Vagina (tissue), 2 donors: ENCODE measurements at regions not wholly inside any gene's neighbourhood (a gene's known extent, or its start where the extent isn't known, plus 50 kb on each side); places are given as distances from the start of the nearest gene placed in this dataset.
"Not testable (repeated sequence)": the region's sequence is repeated elsewhere in the genome, so short reads cannot be mapped to it uniquely, and the experiment has no call there.

Source experiments
- CTCF ChIP-seq, 3 experiments: fragments of 450-650 bp in 2 of 3; fragments of 200-600 bp in 1 of 3; sonication (generic) in 1 of 3; IDR thresholded peaks; one replicate each; pipeline ENCODE4 v1.5.1; 2017 to 2019; ENCODE audit warnings: antibody characterized with exemption in 3 of 3, mild to moderate bottlenecking in 2 of 3, moderate library complexity in 2 of 3
- POLR2A ChIP-seq, 2 donors: fragments of 450-650 bp; IDR thresholded peaks; one replicate each; pipeline ENCODE4 v1.6.1; 2017; ENCODE audit warnings: antibody characterized with exemption in 2 of 2, mild to moderate bottlenecking in 2 of 2, moderate library complexity in 2 of 2

- not testable (repeated sequence) for TF ChIP-seq POLR2A, CTCF (IDR thresholded peaks at IDR 0.05)
Observed at GRCh38 chr4:19181631-19182030, 1070.1 kb upstream of the SLIT2 start.
